Activated naive CD8-positive, alpha-beta T cell treated with anti-CD3 and anti-CD28 coated beads, Interleukin-2, amount 10 ng/mL, durations not matched to agents 7 days and 5 days (primary cell): ENCODE measurements at regions not wholly inside any gene's neighbourhood (a gene's known extent, or its start where the extent isn't known, plus 50 kb on each side); places are given as distances from the start of the nearest gene placed in this dataset.
A peak's percentile ranks its signal among the peaks of the same experiment; 100 is the strongest.
"Not testable (repeated sequence)": the region's sequence is repeated elsewhere in the genome, so short reads cannot be mapped to it uniquely, and the experiment has no call there.

Source experiments
- ATAC-seq: fragments of 150-1000 bp; cut with Tn5 transposase; one replicate; pipeline ENCODE4 v1.10.0; 2021; ENCODE audit warnings: low read depth, moderate library complexity
- POLR2A ChIA-PET: fragments of 350-600 bp; sonication (Branson Sonifier 250); formaldehyde crosslinking; loops from one replicate; lab custom pipeline; 2021; ENCODE audit warnings: antibody characterized with exemption; lab: Charles Lee
- DNase-seq: peaks from one replicate; pipeline ENCODE4 v3.0.0; 2021
- H3K27ac Mint-ChIP-seq: one replicate; pipeline ENCODE4 v1.8.0; 2022; ENCODE audit warnings: mild to moderate bottlenecking, mixed read lengths
- H3K27me3 Mint-ChIP-seq: one replicate; pipeline ENCODE4 v1.8.0; 2022; ENCODE audit warnings: mild to moderate bottlenecking, moderate library complexity, mixed read lengths
- H3K36me3 Mint-ChIP-seq: one replicate; pipeline ENCODE4 v1.8.0; 2021; ENCODE audit warnings: mild to moderate bottlenecking, mixed read lengths
- H3K4me1 Mint-ChIP-seq: one replicate; pipeline ENCODE4 v1.8.0; 2021; ENCODE audit warnings: mixed read lengths
- H3K4me3 Mint-ChIP-seq: one replicate; pipeline ENCODE4 v1.8.0; 2022; ENCODE audit warnings: mild to moderate bottlenecking, moderate library complexity, mixed read lengths
- H3K9me3 Mint-ChIP-seq: one replicate; pipeline ENCODE4 v1.8.0; 2021; ENCODE audit warnings: mixed read lengths

DNA sequence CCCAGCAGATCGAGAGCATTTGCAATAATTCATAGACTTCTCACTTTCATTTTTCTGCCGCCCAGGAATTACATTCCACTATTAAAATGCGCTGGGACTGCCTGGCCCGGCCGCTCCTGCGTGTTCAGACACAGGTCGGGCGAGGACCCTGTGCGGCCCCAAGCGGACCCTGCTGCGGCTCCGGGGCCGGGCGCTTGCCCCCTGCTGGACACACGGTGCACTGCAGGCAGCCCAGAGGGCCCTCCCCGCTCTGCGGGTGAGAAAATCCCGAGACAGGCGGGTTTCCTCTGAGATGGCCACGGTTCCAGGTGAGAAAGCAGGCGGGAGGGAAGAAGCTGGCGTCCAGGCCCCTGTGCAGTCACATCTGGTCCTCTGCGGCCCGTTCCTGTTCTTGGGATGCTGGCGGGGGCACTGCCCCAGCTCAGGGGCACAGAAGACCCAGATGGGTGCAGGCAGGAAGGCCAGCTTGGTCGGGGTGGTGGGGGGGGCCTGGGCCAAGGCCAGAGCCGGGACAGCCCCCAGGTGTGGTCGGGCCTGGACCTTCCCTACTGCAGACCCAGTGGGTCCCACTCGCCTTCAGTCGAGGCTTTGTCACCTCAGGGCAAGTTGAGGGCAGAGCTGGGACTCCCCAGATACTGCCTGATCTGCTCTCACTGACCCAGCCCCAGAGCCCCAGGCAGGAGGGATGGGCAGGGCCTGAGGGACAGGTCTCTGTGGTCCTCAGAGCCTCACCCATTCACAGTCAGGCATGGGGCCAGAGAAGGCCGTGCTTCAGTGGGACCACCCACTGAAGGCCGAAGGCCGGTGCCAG lies 135.1 kb downstream of the FAM53A start:
- H3K36me3 Mint-ChIP-seq, H3K4me1 Mint-ChIP-seq, H3K27ac Mint-ChIP-seq, POLR2A ChIA-PET, H3K9me3 Mint-ChIP-seq, H3K27me3 Mint-ChIP-seq: not testable (repeated sequence)
- peak; percentile 70 for ATAC-seq
- peak overlapping the region; percentile 16 for H3K4me3 Mint-ChIP-seq
- peak; percentile 73 for DNase-seq

DNA sequence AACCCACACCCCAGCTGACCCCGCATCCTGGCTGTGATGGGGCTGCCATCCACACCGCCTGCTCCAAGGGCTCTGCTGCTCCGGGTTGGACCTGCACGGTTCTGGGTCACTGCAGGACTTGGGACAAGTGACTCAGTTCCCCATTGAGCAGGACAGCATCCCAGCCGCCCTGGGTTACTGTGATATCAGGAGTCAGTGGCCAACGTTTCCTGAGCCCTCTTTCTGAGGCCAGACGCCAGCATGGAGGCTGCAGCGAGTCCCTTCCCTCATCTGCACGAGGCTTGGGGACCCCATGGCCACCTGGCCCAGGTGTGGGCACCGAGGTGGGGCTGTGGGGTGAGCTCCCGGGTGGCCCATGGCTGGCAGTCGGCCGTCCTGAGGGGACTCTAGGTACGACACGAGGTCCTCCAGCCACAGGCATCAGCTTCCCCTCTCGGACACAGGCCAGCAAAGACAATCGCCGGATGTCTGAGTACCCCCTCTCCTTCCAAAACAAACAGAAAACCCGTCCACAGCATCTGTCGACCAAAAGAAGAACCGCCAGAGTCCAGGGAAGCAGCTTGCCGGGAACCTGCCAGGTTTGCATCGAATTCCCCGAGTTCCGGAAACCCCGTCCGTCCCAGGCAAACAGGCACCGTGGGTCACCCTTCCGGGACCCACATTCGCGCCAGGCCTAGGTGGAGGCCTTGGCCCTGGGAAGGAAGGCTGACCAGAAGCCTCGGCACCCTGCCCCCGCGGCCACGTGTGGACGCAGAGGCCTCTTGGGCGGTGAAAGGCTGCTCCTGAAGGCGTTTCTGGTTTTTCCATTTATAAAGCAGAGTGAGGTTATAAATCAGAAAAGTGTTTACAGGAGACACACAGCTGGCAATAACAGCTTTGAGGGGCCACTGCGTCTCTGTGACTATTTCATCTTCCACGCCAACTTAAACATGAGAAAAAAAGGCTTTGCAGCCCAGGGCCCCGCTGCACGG lies 136.0 kb downstream of the FAM53A start:
- no peaks in the 10 kb centered on the region for H3K9me3 Mint-ChIP-seq
- DNase-seq (no peak), ATAC-seq (no peak)
- peak overlapping the region; percentile 16 for H3K4me3 Mint-ChIP-seq
- H3K27me3 Mint-ChIP-seq: peaks cover 3% of the 10 kb centered on the region
- H3K36me3 Mint-ChIP-seq: no peaks in the 10 kb centered on the region
- no peak overlapping the region for H3K27ac Mint-ChIP-seq
- POLR2A ChIA-PET: no interaction called here
- peaks cover 2% of the 10 kb centered on the region for H3K4me1 Mint-ChIP-seq

DNA sequence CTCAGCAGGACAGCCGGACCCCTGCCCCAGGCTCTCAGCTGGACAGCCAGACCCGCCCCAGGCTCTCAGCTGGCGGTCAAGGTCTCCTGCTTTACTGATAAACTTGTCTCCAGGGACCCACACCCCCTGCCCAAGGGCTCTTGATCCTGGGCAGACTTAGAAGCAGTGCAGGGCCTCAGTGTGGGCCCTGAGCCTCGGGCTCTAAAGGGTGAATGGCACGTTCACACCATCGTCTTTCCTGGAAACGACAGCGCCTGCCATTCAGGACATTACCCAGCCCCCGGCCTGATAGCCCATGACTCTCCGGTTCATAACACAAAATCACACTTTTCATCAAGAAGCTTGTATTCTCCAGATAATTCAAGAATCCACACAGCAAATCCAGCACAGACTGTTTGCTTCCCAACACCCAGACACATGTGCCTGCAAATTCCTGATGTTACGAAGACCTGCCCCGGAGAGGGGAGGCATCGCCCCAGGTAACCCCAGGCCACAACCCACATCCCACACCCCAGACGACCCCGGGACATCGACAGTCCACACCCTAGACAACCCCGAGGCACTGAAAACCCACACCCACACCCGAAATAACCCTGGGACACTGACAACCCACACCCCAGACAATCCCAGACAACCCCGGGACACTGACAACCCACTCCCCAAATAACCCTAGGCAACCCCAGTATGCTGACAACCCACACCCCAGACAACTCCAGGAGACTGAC lies 136.8 kb downstream of the FAM53A start:
- ATAC-seq (no peak), DNase-seq (no peak)
- Mint-ChIP-seq H3K27ac (no peak overlapping the region), H3K9me3 (no peaks in the 10 kb centered on the region), H3K27me3 (peaks cover 3% of the 10 kb centered on the region), H3K36me3 (no peaks in the 10 kb centered on the region), H3K4me3 (no peak overlapping the region), H3K4me1 (peaks cover 2% of the 10 kb centered on the region)
- POLR2A ChIA-PET: no interaction called here

GRCh38 chr4:1544861-1545281 lies 138.6 kb upstream of the NKX1-1 start:
- H3K9me3 Mint-ChIP-seq: no peaks in the 10 kb centered on the region
- H3K27ac Mint-ChIP-seq: peak overlapping the region; percentile 72
- no peaks in the 10 kb centered on the region for H3K36me3 Mint-ChIP-seq
- DNase-seq: no peak
- peaks cover 2% of the 10 kb centered on the region for H3K4me1 Mint-ChIP-seq
- POLR2A ChIA-PET: no interaction called here
- no peak overlapping the region for H3K4me3 Mint-ChIP-seq
- H3K27me3 Mint-ChIP-seq: peaks cover 3% of the 10 kb centered on the region
- ATAC-seq: peak; percentile 30

- H3K27me3 Mint-ChIP-seq, DNase-seq, H3K36me3 Mint-ChIP-seq, H3K4me3 Mint-ChIP-seq, H3K4me1 Mint-ChIP-seq, H3K9me3 Mint-ChIP-seq, POLR2A ChIA-PET: not testable (repeated sequence)
- peak overlapping the region; percentile 72 for H3K27ac Mint-ChIP-seq
- ATAC-seq: peak; percentile 7
Measured at GRCh38 chr4:1544435-1544834, 138.2 kb upstream of the NKX1-1 start.

GRCh38 chr4:1543976-1544375 lies 137.7 kb upstream of the NKX1-1 start:
- Mint-ChIP-seq H3K4me1 (peaks cover 2% of the 10 kb centered on the region), H3K27me3 (peaks cover 3% of the 10 kb centered on the region), H3K36me3 (no peaks in the 10 kb centered on the region), H3K9me3 (no peaks in the 10 kb centered on the region), H3K4me3 (no peak overlapping the region), H3K27ac (no peak overlapping the region)
- ATAC-seq (no peak), DNase-seq (no peak)
- POLR2A ChIA-PET: no interaction called here

DNA sequence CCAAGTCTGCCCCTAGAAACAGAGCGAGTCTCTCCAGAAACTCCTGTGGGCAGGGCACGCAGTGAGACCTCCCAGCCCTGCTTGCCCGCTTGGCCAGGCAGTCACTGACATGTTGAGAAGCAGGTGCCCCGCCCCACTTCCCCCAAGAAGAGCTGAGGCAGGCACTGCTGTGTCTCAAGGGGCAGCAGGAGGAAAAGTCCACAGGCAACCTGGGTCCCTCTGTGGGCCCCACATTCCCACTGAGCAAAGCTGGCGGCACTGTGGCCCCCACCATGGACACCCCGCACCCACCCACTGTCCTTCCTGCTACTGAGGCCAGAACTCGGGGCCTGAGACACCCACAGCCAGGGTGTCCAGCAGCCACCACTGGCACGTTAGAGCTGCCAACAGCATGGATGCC lies 137.3 kb upstream of the NKX1-1 start:
- Mint-ChIP-seq H3K9me3 (no peaks in the 10 kb centered on the region), H3K4me3 (no peak overlapping the region), H3K36me3 (no peaks in the 10 kb centered on the region), H3K4me1 (peaks cover 2% of the 10 kb centered on the region), H3K27ac (no peak overlapping the region), H3K27me3 (no peaks in the 10 kb centered on the region)
- POLR2A ChIA-PET: no interaction called here
- ATAC-seq (no peak), DNase-seq (no peak)

- ATAC-seq (no peak), DNase-seq (no peak)
- Mint-ChIP-seq H3K27me3 (no peaks in the 10 kb centered on the region), H3K27ac (no peak overlapping the region), H3K4me3 (no peak overlapping the region), H3K9me3 (no peaks in the 10 kb centered on the region), H3K4me1 (peaks cover 2% of the 10 kb centered on the region), H3K36me3 (no peaks in the 10 kb centered on the region)
- POLR2A ChIA-PET: no interaction called here
Measured at GRCh38 chr4:1542516-1543320, 136.5 kb upstream of the NKX1-1 start.

DNA sequence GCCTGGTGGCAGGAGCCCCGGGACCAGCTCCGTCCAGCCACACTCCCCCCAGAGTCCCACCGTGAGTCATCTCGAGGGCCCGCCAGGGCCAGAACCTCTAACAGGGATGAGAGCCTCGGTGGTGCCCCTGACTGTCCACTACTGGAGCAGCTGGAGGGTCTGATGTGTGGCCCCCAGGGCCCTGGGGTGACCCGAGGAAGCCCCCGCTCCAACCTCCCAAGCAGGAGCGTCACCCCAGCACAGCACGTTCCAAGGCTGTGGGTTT lies 135.9 kb upstream of the NKX1-1 start:
- DNase-seq (no peak), ATAC-seq (no peak)
- H3K27ac Mint-ChIP-seq: no peak overlapping the region
- H3K4me1 Mint-ChIP-seq: peaks cover 2% of the 10 kb centered on the region
- H3K36me3 Mint-ChIP-seq: no peaks in the 10 kb centered on the region
- H3K27me3 Mint-ChIP-seq: no peaks in the 10 kb centered on the region
- no peak overlapping the region for H3K4me3 Mint-ChIP-seq
- POLR2A ChIA-PET: no interaction called here
- H3K9me3 Mint-ChIP-seq: no peaks in the 10 kb centered on the region

DNA sequence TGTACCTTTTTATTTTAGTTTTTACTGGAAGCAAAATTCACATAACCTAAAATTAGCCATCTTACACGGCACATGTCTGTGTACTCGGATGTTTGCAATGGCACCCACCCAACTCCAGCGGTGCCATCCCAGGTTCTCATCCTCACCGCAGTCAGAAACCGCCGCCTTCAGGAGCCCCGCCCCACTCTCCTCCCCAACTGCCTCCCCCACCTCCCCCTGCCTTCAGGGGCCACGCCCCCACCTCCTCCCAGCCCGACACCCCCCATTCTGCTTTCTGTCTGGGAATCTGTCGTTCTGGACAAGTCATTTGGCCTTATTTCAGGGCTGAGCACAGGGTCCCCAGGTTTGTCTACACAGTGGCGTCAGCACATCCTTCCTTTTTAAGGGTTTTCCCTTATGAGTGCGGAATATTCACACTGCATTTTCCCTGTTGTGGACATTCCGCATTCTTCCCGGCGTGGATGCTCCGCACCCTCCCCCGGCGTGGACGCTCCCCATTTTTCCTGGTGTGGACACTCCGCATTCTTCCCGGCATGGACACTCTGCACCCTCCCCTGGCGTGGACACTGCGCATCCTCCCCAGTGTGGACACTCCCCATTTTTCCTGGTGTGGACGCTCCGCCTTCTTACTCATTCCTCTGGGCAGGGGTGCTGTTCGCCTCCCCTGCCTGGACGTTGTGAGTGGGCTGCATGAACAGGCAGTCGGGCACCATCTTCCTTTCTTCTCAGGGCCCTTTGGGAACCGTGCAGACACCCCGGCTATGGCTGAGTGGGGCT lies 135.4 kb upstream of the NKX1-1 start:
- Mint-ChIP-seq H3K27me3 (no peaks in the 10 kb centered on the region), H3K9me3 (no peaks in the 10 kb centered on the region), H3K27ac (no peak overlapping the region), H3K36me3 (no peaks in the 10 kb centered on the region), H3K4me1 (peaks cover 2% of the 10 kb centered on the region), H3K4me3 (no peak overlapping the region)
- DNase-seq (no peak), ATAC-seq (no peak)
- POLR2A ChIA-PET: no interaction called here

DNA sequence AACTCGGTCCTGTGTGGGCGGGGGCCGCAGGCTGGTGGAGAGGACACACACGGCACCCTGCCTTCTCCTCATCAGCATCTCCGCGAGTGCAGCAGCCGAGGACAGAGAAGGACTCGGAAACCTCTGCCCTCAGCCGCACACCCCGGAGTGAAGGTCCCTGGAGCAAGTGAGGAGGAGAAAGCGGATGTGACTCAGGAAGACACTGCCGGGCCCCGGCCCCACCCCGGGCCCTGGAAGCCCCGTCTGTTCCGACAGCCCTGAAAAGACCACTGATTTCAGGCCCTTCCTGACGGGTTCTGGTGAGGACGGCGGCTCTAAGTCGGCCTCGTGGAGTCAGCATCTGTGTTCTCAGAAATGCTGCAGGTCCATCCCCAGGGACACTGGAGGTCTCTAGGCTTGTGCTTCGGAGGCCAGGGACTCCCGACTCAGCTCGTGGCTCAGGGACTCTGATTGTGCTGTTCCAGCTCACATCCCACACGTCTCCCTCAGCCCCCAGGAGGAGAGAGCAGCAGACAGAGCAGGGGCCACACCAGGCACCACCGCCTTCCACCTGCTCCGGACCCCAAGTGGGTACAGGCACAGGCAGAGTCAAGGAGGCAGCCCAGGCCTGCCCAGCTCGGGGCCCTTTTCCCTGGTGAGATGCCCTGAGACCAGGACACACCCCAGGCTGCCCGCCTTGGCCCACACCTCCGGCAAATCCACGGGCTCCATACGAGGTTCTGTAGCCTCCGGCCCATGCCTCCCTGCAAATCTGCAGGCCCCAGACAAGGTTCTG lies 134.5 kb upstream of the NKX1-1 start:
- Mint-ChIP-seq H3K4me3 (no peak overlapping the region), H3K27me3 (no peaks in the 10 kb centered on the region), H3K36me3 (no peaks in the 10 kb centered on the region), H3K4me1 (peaks cover 2% of the 10 kb centered on the region), H3K27ac (no peak overlapping the region), H3K9me3 (no peaks in the 10 kb centered on the region)
- ATAC-seq (no peak), DNase-seq (no peak)
- POLR2A ChIA-PET: no interaction called here
